Esophagus muscularis mucosa (tissue), 4 donors: ENCODE measurements at regions not wholly inside any gene's neighbourhood (a gene's known extent, or its start where the extent isn't known, plus 50 kb on each side); places are given as distances from the start of the nearest gene placed in this dataset.

ENCODE experiments used
- EP300 ChIP-seq: sonication (generic); formaldehyde crosslinking; IDR thresholded peaks from one replicate; pipeline ENCODE4 v1.6.1; 2017; ENCODE audit warnings: antibody characterized with exemption
- POLR2A ChIP-seq: fragments of 450-650 bp; IDR thresholded peaks from one replicate; pipeline ENCODE4 v1.6.1; 2017; ENCODE audit warnings: antibody characterized with exemption, moderate library complexity, mild to moderate bottlenecking, low read depth
- TF ChIP-seq, protein P1 (sequence below), 3 experiments: fragments of 200-600 bp in 2 of 3; fragments of 450-650 bp in 1 of 3; sonication (generic) in 2 of 3; IDR thresholded peaks; one replicate each; pipeline ENCODE4 v1.5.1; 2017 to 2019; ENCODE audit warnings: antibody characterized with exemption in 3 of 3, mild to moderate bottlenecking in 2 of 3, moderate library complexity in 1 of 3

DNA sequence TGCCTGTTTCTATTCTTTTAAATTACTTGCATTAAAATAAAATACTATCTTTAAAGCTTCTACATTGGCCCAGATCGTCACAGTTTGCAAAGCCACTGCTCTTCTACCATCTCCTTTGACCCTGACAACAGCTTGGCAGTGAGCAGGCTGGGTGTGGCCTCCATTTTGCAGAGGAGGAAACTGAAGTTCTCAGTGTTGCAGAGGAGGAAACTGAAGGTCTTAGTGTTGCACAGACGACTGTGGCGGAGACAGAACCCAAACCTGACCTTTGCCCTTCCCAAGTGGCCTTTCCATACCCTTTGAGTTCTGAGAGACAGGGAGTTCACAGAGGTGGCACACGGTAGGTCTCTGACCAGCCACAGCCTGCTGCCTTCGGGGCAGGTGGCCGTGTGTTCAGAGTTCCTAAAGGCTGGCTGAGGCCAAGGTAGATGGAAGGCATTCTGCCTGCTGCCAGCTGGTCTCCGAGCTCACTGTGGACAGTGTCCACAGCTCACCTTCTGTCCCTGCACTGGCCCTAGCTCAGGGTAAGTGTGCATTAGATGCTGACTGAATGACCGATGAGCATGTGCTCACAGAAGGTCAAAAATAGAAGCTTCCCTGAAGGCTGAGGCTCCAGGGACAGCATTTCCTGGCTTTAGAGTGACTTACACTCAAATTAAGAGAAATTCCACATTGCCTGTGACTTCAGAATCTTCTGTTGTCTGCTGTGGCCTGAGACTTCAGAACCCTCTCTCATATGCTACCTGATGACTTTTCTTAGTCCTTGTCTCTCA is 113.5 kb upstream of the SLC24A3 start:
- TF ChIP-seq, protein P1, sequence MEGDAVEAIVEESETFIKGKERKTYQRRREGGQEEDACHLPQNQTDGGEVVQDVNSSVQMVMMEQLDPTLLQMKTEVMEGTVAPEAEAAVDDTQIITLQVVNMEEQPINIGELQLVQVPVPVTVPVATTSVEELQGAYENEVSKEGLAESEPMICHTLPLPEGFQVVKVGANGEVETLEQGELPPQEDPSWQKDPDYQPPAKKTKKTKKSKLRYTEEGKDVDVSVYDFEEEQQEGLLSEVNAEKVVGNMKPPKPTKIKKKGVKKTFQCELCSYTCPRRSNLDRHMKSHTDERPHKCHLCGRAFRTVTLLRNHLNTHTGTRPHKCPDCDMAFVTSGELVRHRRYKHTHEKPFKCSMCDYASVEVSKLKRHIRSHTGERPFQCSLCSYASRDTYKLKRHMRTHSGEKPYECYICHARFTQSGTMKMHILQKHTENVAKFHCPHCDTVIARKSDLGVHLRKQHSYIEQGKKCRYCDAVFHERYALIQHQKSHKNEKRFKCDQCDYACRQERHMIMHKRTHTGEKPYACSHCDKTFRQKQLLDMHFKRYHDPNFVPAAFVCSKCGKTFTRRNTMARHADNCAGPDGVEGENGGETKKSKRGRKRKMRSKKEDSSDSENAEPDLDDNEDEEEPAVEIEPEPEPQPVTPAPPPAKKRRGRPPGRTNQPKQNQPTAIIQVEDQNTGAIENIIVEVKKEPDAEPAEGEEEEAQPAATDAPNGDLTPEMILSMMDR (IDR thresholded peaks at IDR 0.05), result no peak
- TF ChIP-seq POLR2A, result no peak
- no peak for TF ChIP-seq EP300
